ENCODE measurements at regions not wholly inside any gene's neighbourhood (a gene's known extent, or its start where the extent isn't known, plus 50 kb on each side); places are given as distances from the start of the nearest gene placed in this dataset.

- H3K18ac ChIP-seq (ENCODE audit: insufficient read length, low read depth, low read length): peak overlapping the region; percentile 24
- no peak overlapping the region for H3K27ac ChIP-seq (ENCODE audit: insufficient read length, low read depth, low read length)
- Mint-ChIP-seq H3K4me1 (peaks cover 47 to 52% of the 10 kb centered on the region in 2 experiments), H3K27me3 (ENCODE audit: low read depth) (no peaks in the 10 kb centered on the region; the same call in 1 of the 2 replicates), H3K36me3 (ENCODE audit: insufficient read depth in 1 of 3, low read depth in 3 of 3) (no peaks in the 10 kb centered on the region), H3K27ac (no peak overlapping the region), H3K4me3 (no peak overlapping the region; a peak in 1 of 5 replicates), H3K9me3 (no peaks in the 10 kb centered on the region)
- no peak overlapping the region for H4K91ac ChIP-seq (ENCODE audit: insufficient read length, low read depth, low read length)
- H2BK12ac ChIP-seq (ENCODE audit: insufficient read length, low read depth, low read length): no peak overlapping the region
- H3K4me1 ChIP-seq (ENCODE audit: insufficient read depth, low read length): peaks cover 10% of the 10 kb centered on the region; the same call in 1 of the 2 replicates
- H3K27me3 ChIP-seq (ENCODE audit: insufficient read depth, low read length): no peaks in the 10 kb centered on the region; the same call in 1 of the 2 replicates
- peaks cover 3% of the 10 kb centered on the region for H3K23me2 ChIP-seq (ENCODE audit: insufficient read length, low read depth, low read length, poor library complexity, severe bottlenecking)
- H2BK5ac ChIP-seq (ENCODE audit: insufficient read length, low read length): no peak overlapping the region
- H3K4me2 ChIP-seq (ENCODE audit: insufficient read depth, insufficient read length, low read length): no peak overlapping the region
- no peaks in the 10 kb centered on the region for H3K79me1 ChIP-seq (ENCODE audit: insufficient read depth, low read depth, low read length, poor library complexity, severe bottlenecking)
- H2BK120ac ChIP-seq (ENCODE audit: low read depth, low read length, poor library complexity, severe bottlenecking): no peak overlapping the region
- no peak overlapping the region for H3K9ac ChIP-seq (ENCODE audit: extremely low read depth, insufficient read length, low read length)
- H2AK5ac ChIP-seq (ENCODE audit: insufficient read length, low read length): no peak overlapping the region
- H4K8ac ChIP-seq (replicated peaks; ENCODE audit: insufficient read length, low read depth, low read length): no peak overlapping the region
- H2BK20ac ChIP-seq (ENCODE audit: low read depth, low read length, poor library complexity, severe bottlenecking): no peak overlapping the region
- H3K79me2 ChIP-seq (ENCODE audit: insufficient read depth, low read length): no peaks in the 10 kb centered on the region
- H3K56ac ChIP-seq (ENCODE audit: insufficient read length, low read depth, low read length): no peak overlapping the region
- H4K20me1 ChIP-seq (ENCODE audit: control insufficient read depth, insufficient read depth, insufficient read length): no peaks in the 10 kb centered on the region
- no peak for DNase-seq
- H3K9me3 ChIP-seq (ENCODE audit: control insufficient read depth, low read depth, low read length): no peaks in the 10 kb centered on the region
- H2BK15ac ChIP-seq (ENCODE audit: low read depth, low read length): no peak overlapping the region
- no peak overlapping the region for H2AFZ ChIP-seq (ENCODE audit: low read length)
- no CpG with 5 or more reads among the region's 10 CpGs for WGBS (ENCODE audit: extremely low coverage, insufficient read length, low lambda C conversion rate)
- TF ChIP-seq CTCF (conservative IDR thresholded peaks at IDR 0.05): no peak
- no peak overlapping the region for H4K5ac ChIP-seq (ENCODE audit: insufficient read length, low read depth, low read length)
- no peak overlapping the region for H3T11ph ChIP-seq (ENCODE audit: low read length)
- H3K14ac ChIP-seq (ENCODE audit: insufficient read depth, low read length): no peak overlapping the region
- no peak overlapping the region for H3K4ac ChIP-seq (ENCODE audit: low read depth, low read length)
- H3K23ac ChIP-seq (ENCODE audit: insufficient read length, low read depth, low read length): no peak overlapping the region
Measured at GRCh38 chr1:234973426-234974250, 155.0 kb downstream of the TOMM20 start.

All from H9 (cell line).